ENCODE measurements at regions not wholly inside any gene's neighbourhood (a gene's known extent, or its start where the extent isn't known, plus 50 kb on each side); places are given as distances from the start of the nearest gene placed in this dataset.

GRCh38 chr3:76873532-76874242 is 166.2 kb upstream of the ROBO2 start:
- no peak for ATAC-seq
- no peak for TF ChIP-seq CSDC2 (CRISPR knock-in tag; IDR thresholded peaks at IDR 0.05)
- TF ChIP-seq TOX (CRISPR knock-in tag; IDR thresholded peaks at IDR 0.05; ENCODE audit: borderline replicate concordance), result no peak

GRCh38 chr3:76879959-76880358 is 159.9 kb upstream of the ROBO2 start:
- no peak for ATAC-seq
- TF ChIP-seq OSR1 (CRISPR knock-in tag; IDR thresholded peaks at IDR 0.05) (no peak), ZFP3 (CRISPR knock-in tag; IDR thresholded peaks at IDR 0.05) (no peak), CSDC2 (CRISPR knock-in tag; IDR thresholded peaks at IDR 0.05) (no peak), ZNF8 (CRISPR knock-in tag; IDR thresholded peaks at IDR 0.05) (no peak), PATZ1 (CRISPR knock-in tag; IDR thresholded peaks at IDR 0.05; ENCODE audit: borderline replicate concordance) (no peak)

- TF ChIP-seq CSRNP3 (CRISPR knock-in tag; IDR thresholded peaks at IDR 0.05) (no peak), TOX (CRISPR knock-in tag; IDR thresholded peaks at IDR 0.05; ENCODE audit: borderline replicate concordance) (no peak), PATZ1 (CRISPR knock-in tag; IDR thresholded peaks at IDR 0.05; ENCODE audit: borderline replicate concordance) (no peak), ZFP30 (CRISPR knock-in tag; IDR thresholded peaks at IDR 0.05) (no peak), ESRRG (CRISPR knock-in tag; IDR thresholded peaks at IDR 0.05) (no peak), ZC3H10 (CRISPR knock-in tag; IDR thresholded peaks at IDR 0.05) (no peak), ISL1 (CRISPR knock-in tag; IDR thresholded peaks at IDR 0.05) (no peak)
- no peak for ATAC-seq
These were observed 153.0 kb upstream of the ROBO2 start for GRCh38 chr3:76886761-76887500.

GRCh38 chr3:76888856-76889255 is 151.0 kb upstream of the ROBO2 start:
- ATAC-seq, result no peak

GRCh38 chr3:76889911-76890310 is 150.0 kb upstream of the ROBO2 start:
- ATAC-seq, result no peak
- TF ChIP-seq CSRNP3 (CRISPR knock-in tag; IDR thresholded peaks at IDR 0.05), result no peak
- no peak for TF ChIP-seq POU6F1 (CRISPR knock-in tag; IDR thresholded peaks at IDR 0.05; ENCODE audit: borderline replicate concordance, low read depth)
- no peak for TF ChIP-seq SNAI2 (CRISPR knock-in tag; IDR thresholded peaks at IDR 0.05)
- no peak for TF ChIP-seq ISL1 (CRISPR knock-in tag; IDR thresholded peaks at IDR 0.05)
- no peak for TF ChIP-seq PPARA (CRISPR knock-in tag; IDR thresholded peaks at IDR 0.05; ENCODE audit: borderline replicate concordance)
- no peak for TF ChIP-seq ARNTL (CRISPR knock-in tag; IDR thresholded peaks at IDR 0.05; ENCODE audit: borderline replicate concordance, low read depth)
- no peak for TF ChIP-seq TOX (CRISPR knock-in tag; IDR thresholded peaks at IDR 0.05; ENCODE audit: borderline replicate concordance)
- no peak for TF ChIP-seq TSHZ2 (CRISPR knock-in tag; IDR thresholded peaks at IDR 0.05)
- TF ChIP-seq RARB (CRISPR knock-in tag; IDR thresholded peaks at IDR 0.05), result no peak
- TF ChIP-seq ESRRG (CRISPR knock-in tag; IDR thresholded peaks at IDR 0.05), result no peak
- TF ChIP-seq PATZ1 (CRISPR knock-in tag; IDR thresholded peaks at IDR 0.05; ENCODE audit: borderline replicate concordance), result no peak
- TF ChIP-seq OSR1 (CRISPR knock-in tag; IDR thresholded peaks at IDR 0.05), result no peak
- TF ChIP-seq ZNF565 (CRISPR knock-in tag; conservative IDR thresholded peaks at IDR 0.05; ENCODE audit: low read depth), result no peak
- TF ChIP-seq ZC3H10 (CRISPR knock-in tag; IDR thresholded peaks at IDR 0.05), result no peak

More at GRCh38 chr3:76888856-76889255, 151.0 kb upstream of the ROBO2 start:
- TF ChIP-seq ZNF8 (CRISPR knock-in tag; IDR thresholded peaks at IDR 0.05), result no peak

All from SK-N-SH treated with all-trans-retinoic acid at 6 μM for 48 hours (cell line).